Loucy (cell line): ENCODE measurements at regions not wholly inside any gene's neighbourhood (a gene's known extent, or its start where the extent isn't known, plus 50 kb on each side); places are given as distances from the start of the nearest gene placed in this dataset.

Experiments used
- H2AFZ ChIP-seq: fragments of 200-600 bp; sonication (generic); 2 replicates; pipeline ENCODE4 v1.6.0; 2016; ENCODE audit warnings: antibody characterized with exemption, mild to moderate bottlenecking, low read length, moderate library complexity
- H3F3A ChIP-seq: fragments of 200-600 bp; 2 replicates; pipeline ENCODE4 v1.6.0; 2016; ENCODE audit warnings: antibody characterized with exemption, low read depth, mild to moderate bottlenecking
- H3K27me3 ChIP-seq: fragments of 200-600 bp; sonication (generic); 2 replicates; pipeline ENCODE4 v1.6.1; 2014; ENCODE audit warnings: low read length, mild to moderate bottlenecking; ENCODE audit not compliant: insufficient read depth, poor library complexity, severe bottlenecking
- H3K36me3 ChIP-seq: fragments of 200-600 bp; sonication (generic); 2 replicates; pipeline ENCODE4 v1.6.1; 2016; ENCODE audit warnings: low read length; ENCODE audit not compliant: insufficient read depth
- H3K4me1 ChIP-seq: fragments of 200-600 bp; sonication (generic); 2 replicates; pipeline ENCODE4 v1.5.1; 2014; ENCODE audit warnings: low read length, mild to moderate bottlenecking; ENCODE audit not compliant: insufficient read depth, poor library complexity, severe bottlenecking
- H3K4me2 ChIP-seq: fragments of 200-600 bp; sonication (generic); 2 replicates; pipeline ENCODE4 v1.6.0; 2014; ENCODE audit warnings: antibody characterized with exemption, low read length, low read depth, mild to moderate bottlenecking; ENCODE audit not compliant: poor library complexity, severe bottlenecking
- H3K4me3 ChIP-seq: fragments of 200-600 bp; sonication (generic); 2 replicates; pipeline ENCODE4 v1.5.1; 2014; ENCODE audit warnings: low read length, mild to moderate bottlenecking, mixed read lengths; ENCODE audit not compliant: poor library complexity, severe bottlenecking
- H3K79me2 ChIP-seq: fragments of 200-600 bp; sonication (generic); 2 replicates; pipeline ENCODE4 v1.6.1; 2014; ENCODE audit warnings: low read length; ENCODE audit not compliant: insufficient read depth
- H3K9ac ChIP-seq: fragments of 200-600 bp; sonication (generic); 2 replicates; pipeline ENCODE4 v1.6.0; 2014; ENCODE audit warnings: mild to moderate bottlenecking, low read depth, low read length, moderate library complexity; ENCODE audit not compliant: poor library complexity, severe bottlenecking
- H3K9me2 ChIP-seq: fragments of 200-600 bp; sonication (generic); replicated peaks from 2 replicates; pipeline ENCODE4 v1.6.1; 2016; ENCODE audit warnings: low read depth, low read length, mixed read lengths
- H3K9me3 ChIP-seq: fragments of 200-600 bp; sonication (generic); 2 replicates; pipeline ENCODE4 v1.6.1; 2014; ENCODE audit warnings: mild to moderate bottlenecking, antibody characterized with exemption, low read length, low read depth; ENCODE audit not compliant: insufficient read depth
- H4K20me1 ChIP-seq: fragments of 200-600 bp; sonication (generic); 2 replicates; pipeline ENCODE4 v1.6.0; 2014; ENCODE audit warnings: antibody characterized with exemption, low read length, mild to moderate bottlenecking; ENCODE audit not compliant: insufficient read depth, poor library complexity, severe bottlenecking
- CTCF ChIP-seq: fragments of 200-600 bp; sonication (generic); conservative IDR thresholded peaks from 2 replicates; pipeline ENCODE4 v1.5.1; 2014; ENCODE audit warnings: mild to moderate bottlenecking, antibody characterized with exemption, low read length
- EZH2phosphoT487 ChIP-seq: fragments of 200-600 bp; IDR thresholded peaks from 2 replicates; pipeline ENCODE4 v1.6.1; 2018; ENCODE audit warnings: antibody characterized with exemption, mild to moderate bottlenecking, moderate library complexity, borderline replicate concordance

DNA sequence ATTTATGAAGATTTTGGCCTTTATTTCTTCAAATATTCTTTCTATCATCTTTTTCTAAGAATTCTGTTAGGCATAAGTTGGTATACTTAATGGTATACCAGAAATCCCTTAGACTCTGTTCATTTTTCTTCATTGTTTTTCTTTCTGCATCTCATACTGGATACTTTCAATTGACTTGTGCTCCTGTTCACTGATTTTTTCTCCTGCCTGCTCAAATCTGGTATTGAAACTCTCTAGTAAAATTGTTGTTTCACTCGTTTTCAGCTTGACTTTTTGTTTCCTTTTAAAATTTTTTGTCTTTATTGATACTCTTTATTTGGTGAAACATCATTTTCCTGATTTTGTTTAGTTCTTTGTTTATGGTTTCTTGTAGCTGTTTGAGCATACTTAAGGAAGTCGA lies 243.2 kb downstream of the TRIB2 start:
- H3K4me3 ChIP-seq = no peak overlapping the region
- H3K4me1 ChIP-seq = no peaks in the 10 kb centered on the region
- H3K27me3 ChIP-seq = no peaks in the 10 kb centered on the region
- no peaks in the 10 kb centered on the region for H3K9me2 ChIP-seq
- H3K9me3 ChIP-seq = no peaks in the 10 kb centered on the region
- no peaks in the 10 kb centered on the region for H3K36me3 ChIP-seq
- no peaks in the 10 kb centered on the region for H3K79me2 ChIP-seq
- TF ChIP-seq EZH2phosphoT487 (no peak), CTCF (no peak)
- no peaks in the 10 kb centered on the region for H3F3A ChIP-seq
- H3K4me2 ChIP-seq = no peak overlapping the region
- no peaks in the 10 kb centered on the region for H4K20me1 ChIP-seq
- no peak overlapping the region for H2AFZ ChIP-seq
- H3K9ac ChIP-seq = no peak overlapping the region

GRCh38 chr2:12960671-12961070 lies 243.9 kb downstream of the TRIB2 start:
- Histone ChIP-seq H3K4me3 (no peak overlapping the region), H2AFZ (no peak overlapping the region), H3K9ac (no peak overlapping the region), H4K20me1 (no peaks in the 10 kb centered on the region), H3K4me1 (peaks cover 6% of the 10 kb centered on the region), H3K4me2 (no peak overlapping the region), H3K9me3 (no peaks in the 10 kb centered on the region), H3K27me3 (no peaks in the 10 kb centered on the region), H3K79me2 (no peaks in the 10 kb centered on the region), H3K36me3 (no peaks in the 10 kb centered on the region), H3F3A (no peaks in the 10 kb centered on the region), H3K9me2 (no peaks in the 10 kb centered on the region)
- TF ChIP-seq CTCF (no peak), EZH2phosphoT487 (no peak)

DNA sequence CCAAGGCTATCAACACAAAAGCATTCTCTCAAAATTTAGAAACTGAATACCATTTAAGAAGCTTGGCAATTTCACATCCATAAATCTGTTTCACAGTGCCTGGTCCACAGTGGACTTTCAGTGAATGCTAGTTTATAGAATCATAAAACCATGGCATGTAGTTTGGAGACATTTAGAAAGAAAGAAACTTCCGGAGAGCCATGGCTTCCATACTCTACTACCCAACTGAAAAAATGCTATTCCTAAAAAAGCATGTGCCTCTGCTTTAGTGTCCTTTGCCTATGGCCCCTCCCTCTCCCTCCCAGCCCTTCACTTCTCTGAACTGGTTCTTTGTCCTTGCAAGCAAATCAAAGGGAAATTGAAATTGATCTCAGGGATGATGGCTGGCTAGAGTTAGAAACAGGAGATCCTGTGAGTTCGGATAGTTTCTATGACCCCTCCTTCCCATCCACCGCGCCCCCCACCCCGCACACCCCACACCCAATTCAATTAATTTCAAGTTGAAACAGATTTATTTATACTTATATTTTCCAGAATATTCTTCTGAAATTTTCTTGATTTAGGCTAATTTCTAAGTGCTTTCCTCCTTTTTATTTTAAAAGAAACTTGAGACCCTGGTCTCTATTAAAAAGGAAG lies 248.3 kb downstream of the TRIB2 start:
- no peak overlapping the region for H3K9ac ChIP-seq
- H3K36me3 ChIP-seq = no peaks in the 10 kb centered on the region
- H3K4me3 ChIP-seq = no peak overlapping the region
- no peak for TF ChIP-seq EZH2phosphoT487
- no peak for TF ChIP-seq CTCF
- no peak overlapping the region for H2AFZ ChIP-seq
- no peaks in the 10 kb centered on the region for H3F3A ChIP-seq
- no peaks in the 10 kb centered on the region for H3K27me3 ChIP-seq
- H3K4me1 ChIP-seq = peaks cover 9% of the 10 kb centered on the region
- no peaks in the 10 kb centered on the region for H3K9me3 ChIP-seq
- no peaks in the 10 kb centered on the region for H4K20me1 ChIP-seq
- no peaks in the 10 kb centered on the region for H3K79me2 ChIP-seq
- H3K9me2 ChIP-seq = no peaks in the 10 kb centered on the region
- H3K4me2 ChIP-seq = no peak overlapping the region
